Liver (tissue), 8 donors: ENCODE measurements at regions not wholly inside any gene's neighbourhood (a gene's known extent, or its start where the extent isn't known, plus 50 kb on each side); places are given as distances from the start of the nearest gene placed in this dataset.

Experiments used
- DNase-seq: peaks from one replicate; pipeline ENCODE4 v3.0.0-alpha.2; 2017; ENCODE audit warnings: low spot score
- H3K27ac ChIP-seq, 2 donors: one replicate each; pipeline ENCODE4 v1.7.0; 2013; ENCODE audit warnings: inconsistent platforms in 2 of 2, low read length in 2 of 2, control low read depth in 1 of 2, low read depth in 1 of 2, mild to moderate bottlenecking in 1 of 2
- H3K27me3 ChIP-seq, 4 donors: one replicate each; pipeline versions ENCODE4 v1.6.1 to v1.7.0; 2013; ENCODE audit warnings: low read length in 3 of 4, inconsistent platforms in 1 of 4, mild to moderate bottlenecking in 1 of 4, moderate library complexity in 1 of 4; ENCODE audit not compliant: control insufficient read depth in 4 of 4, insufficient read depth in 4 of 4
- H3K36me3 ChIP-seq, 4 donors: one replicate each; pipeline versions ENCODE4 v1.6.1 to v1.7.0; 2013; ENCODE audit warnings: low read length in 3 of 4, mild to moderate bottlenecking in 3 of 4, low read depth in 1 of 4, moderate library complexity in 1 of 4; ENCODE audit not compliant: control insufficient read depth in 4 of 4, insufficient read depth in 3 of 4
- H3K4me1 ChIP-seq, 4 donors: one replicate each; pipeline versions ENCODE4 v1.6.1 to v1.7.0; 2013; ENCODE audit warnings: low read length in 3 of 4, mild to moderate bottlenecking in 3 of 4, moderate library complexity in 1 of 4; ENCODE audit not compliant: control insufficient read depth in 4 of 4, insufficient read depth in 4 of 4
- H3K4me3 ChIP-seq, 3 donors: one replicate each; pipeline versions ENCODE4 v1.6.1 to v1.7.0; 2013; ENCODE audit warnings: low read length in 3 of 3, control low read depth in 1 of 3, low read depth in 1 of 3, mild to moderate bottlenecking in 1 of 3
- H3K9ac ChIP-seq, 2 donors: one replicate each; pipeline ENCODE4 v1.7.0; 2013; ENCODE audit warnings: low read length in 2 of 2, mild to moderate bottlenecking in 2 of 2, moderate library complexity in 2 of 2, control low read depth in 1 of 2, low read depth in 1 of 2
- H3K9me3 ChIP-seq, 4 donors: one replicate each; pipeline versions ENCODE4 v1.6.1 to v1.7.0; 2013; ENCODE audit warnings: low read length in 3 of 4; ENCODE audit not compliant: control insufficient read depth in 4 of 4
- CTCF ChIP-seq: fragments of 150-350 bp; IDR thresholded peaks from 2 replicates; pipeline ENCODE4 v1.5.1; 2017; ENCODE audit warnings: improper control_type of control experiment, low read depth, low read length; ENCODE audit not compliant: missing input control
- EGR1 ChIP-seq, 2 donors: IDR thresholded peaks; 2 replicates each; pipeline ENCODE4 v1.6.1; 2016 to 2018; ENCODE audit warnings: antibody characterized with exemption in 2 of 2, low read depth in 2 of 2
- FOXA1 ChIP-seq: IDR thresholded peaks from 2 replicates; pipeline ENCODE4 v1.6.1; 2016; ENCODE audit warnings: antibody characterized with exemption
- FOXA2 ChIP-seq: IDR thresholded peaks from 2 replicates; pipeline ENCODE4 v1.6.1; 2016; ENCODE audit warnings: antibody characterized with exemption
- GABPA ChIP-seq, 2 donors: IDR thresholded peaks in 1 of 2; conservative IDR thresholded peaks in 1 of 2; 2 replicates each; pipeline ENCODE4 v1.6.1; 2016; ENCODE audit warnings: antibody characterized with exemption in 2 of 2, mild to moderate bottlenecking in 1 of 2, moderate library complexity in 1 of 2
- HNF4A ChIP-seq, 2 donors: conservative IDR thresholded peaks; 2 replicates each; pipeline ENCODE4 v1.6.1; 2016; ENCODE audit warnings: antibody characterized with exemption in 2 of 2, mild to moderate bottlenecking in 2 of 2
- HNF4G ChIP-seq: IDR thresholded peaks from 2 replicates; pipeline ENCODE4 v1.6.1; 2016; ENCODE audit warnings: antibody characterized with exemption
- JUND ChIP-seq, 2 donors: IDR thresholded peaks; 2 replicates each; pipeline ENCODE4 v1.6.1; 2016; ENCODE audit warnings: antibody characterized with exemption in 2 of 2
- MAX ChIP-seq: IDR thresholded peaks from 2 replicates; pipeline ENCODE4 v1.6.1; 2016; ENCODE audit warnings: antibody characterized with exemption
- NR2F2 ChIP-seq: IDR thresholded peaks from 2 replicates; pipeline ENCODE4 v1.6.1; 2016; ENCODE audit warnings: antibody characterized with exemption
- RAD21 ChIP-seq, 2 donors: IDR thresholded peaks; 2 replicates each; pipeline ENCODE4 v1.6.1; 2016; ENCODE audit warnings: antibody characterized with exemption in 2 of 2, mild to moderate bottlenecking in 2 of 2
- RXRA ChIP-seq, 2 donors: IDR thresholded peaks; 2 replicates each; pipeline ENCODE4 v1.6.1; 2017 to 2018; ENCODE audit warnings: antibody characterized with exemption in 2 of 2, mild to moderate bottlenecking in 1 of 2
- SP1 ChIP-seq: IDR thresholded peaks from 2 replicates; pipeline ENCODE4 v1.6.1; 2018; ENCODE audit warnings: antibody characterized with exemption, mild to moderate bottlenecking
- TAF1 ChIP-seq: conservative IDR thresholded peaks from 2 replicates; pipeline ENCODE4 v1.6.1; 2016; ENCODE audit warnings: antibody characterized with exemption, mild to moderate bottlenecking
- YY1 ChIP-seq: IDR thresholded peaks from 2 replicates; pipeline ENCODE4 v1.6.1; 2016; ENCODE audit warnings: antibody characterized with exemption, mild to moderate bottlenecking
- WGBS: extraction: QIAGEN DNeasy Blood & Tissue Kit; methylation state at CpG from one replicate; pipeline ENCODE4 v1.1.7; 2013; 5-methylcytosine and 5-hydroxymethylcytosine counted together
- TF ChIP-seq, protein P1 (sequence below): IDR thresholded peaks from 2 replicates; pipeline ENCODE4 v1.6.1; 2016; ENCODE audit warnings: antibody characterized with exemption
- TF ChIP-seq, protein P2 (sequence below): IDR thresholded peaks from 2 replicates; pipeline ENCODE4 v1.6.1; 2016; ENCODE audit warnings: antibody characterized with exemption, mild to moderate bottlenecking
- TF ChIP-seq, protein P3 (sequence below): IDR thresholded peaks from 2 replicates; pipeline ENCODE4 v1.6.1; 2016; ENCODE audit warnings: antibody characterized with exemption
- donor health status: healthy.
- donor health status: healthy.
- donor health status: healthy.
- donor health status: healthy.
- donor health status: healthy.

- Histone ChIP-seq H3K9me3 (no peaks in the 10 kb centered on the region), H3K4me3 (no peak overlapping the region)
- 84% methylated on average over 9 of the region's 9 CpGs for WGBS
Measured at GRCh38 chr19:28905996-28906395, 307.0 kb downstream of the UQCRFS1 start.

More at GRCh38 chr19:28905996-28906395, 307.0 kb downstream of the UQCRFS1 start:
- H3K4me1 ChIP-seq, result no peaks in the 10 kb centered on the region
- H3K9ac ChIP-seq, result no peak overlapping the region
- H3K27ac ChIP-seq, result no peak overlapping the region
- H3K27me3 ChIP-seq, result no peaks in the 10 kb centered on the region
- DNase-seq, result no peak
- H3K36me3 ChIP-seq, result no peaks in the 10 kb centered on the region
- TF ChIP-seq YY1 (no peak), GABPA (IDR thresholded peaks at IDR 0.05 in 1 of 2, conservative IDR thresholded peaks at IDR 0.05 in 1 of 2) (no peak), RAD21 (IDR thresholded peaks at IDR 0.05) (no peak), NR2F2 (no peak), HNF4A (conservative IDR thresholded peaks at IDR 0.05) (no peak), HNF4G (no peak), JUND (IDR thresholded peaks at IDR 0.05) (no peak), FOXA1 (no peak), TAF1 (no peak), RXRA (IDR thresholded peaks at IDR 0.05) (no peak), CTCF (no peak), EGR1 (IDR thresholded peaks at IDR 0.05; ENCODE audit: low read depth in 2 of 2) (no peak), MAX (no peak), FOXA2 (no peak), SP1 (no peak)
- TF ChIP-seq, protein P1, sequence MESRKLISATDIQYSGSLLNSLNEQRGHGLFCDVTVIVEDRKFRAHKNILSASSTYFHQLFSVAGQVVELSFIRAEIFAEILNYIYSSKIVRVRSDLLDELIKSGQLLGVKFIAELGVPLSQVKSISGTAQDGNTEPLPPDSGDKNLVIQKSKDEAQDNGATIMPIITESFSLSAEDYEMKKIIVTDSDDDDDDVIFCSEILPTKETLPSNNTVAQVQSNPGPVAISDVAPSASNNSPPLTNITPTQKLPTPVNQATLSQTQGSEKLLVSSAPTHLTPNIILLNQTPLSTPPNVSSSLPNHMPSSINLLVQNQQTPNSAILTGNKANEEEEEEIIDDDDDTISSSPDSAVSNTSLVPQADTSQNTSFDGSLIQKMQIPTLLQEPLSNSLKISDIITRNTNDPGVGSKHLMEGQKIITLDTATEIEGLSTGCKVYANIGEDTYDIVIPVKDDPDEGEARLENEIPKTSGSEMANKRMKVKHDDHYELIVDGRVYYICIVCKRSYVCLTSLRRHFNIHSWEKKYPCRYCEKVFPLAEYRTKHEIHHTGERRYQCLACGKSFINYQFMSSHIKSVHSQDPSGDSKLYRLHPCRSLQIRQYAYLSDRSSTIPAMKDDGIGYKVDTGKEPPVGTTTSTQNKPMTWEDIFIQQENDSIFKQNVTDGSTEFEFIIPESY, result no peak
- TF ChIP-seq, protein P2, sequence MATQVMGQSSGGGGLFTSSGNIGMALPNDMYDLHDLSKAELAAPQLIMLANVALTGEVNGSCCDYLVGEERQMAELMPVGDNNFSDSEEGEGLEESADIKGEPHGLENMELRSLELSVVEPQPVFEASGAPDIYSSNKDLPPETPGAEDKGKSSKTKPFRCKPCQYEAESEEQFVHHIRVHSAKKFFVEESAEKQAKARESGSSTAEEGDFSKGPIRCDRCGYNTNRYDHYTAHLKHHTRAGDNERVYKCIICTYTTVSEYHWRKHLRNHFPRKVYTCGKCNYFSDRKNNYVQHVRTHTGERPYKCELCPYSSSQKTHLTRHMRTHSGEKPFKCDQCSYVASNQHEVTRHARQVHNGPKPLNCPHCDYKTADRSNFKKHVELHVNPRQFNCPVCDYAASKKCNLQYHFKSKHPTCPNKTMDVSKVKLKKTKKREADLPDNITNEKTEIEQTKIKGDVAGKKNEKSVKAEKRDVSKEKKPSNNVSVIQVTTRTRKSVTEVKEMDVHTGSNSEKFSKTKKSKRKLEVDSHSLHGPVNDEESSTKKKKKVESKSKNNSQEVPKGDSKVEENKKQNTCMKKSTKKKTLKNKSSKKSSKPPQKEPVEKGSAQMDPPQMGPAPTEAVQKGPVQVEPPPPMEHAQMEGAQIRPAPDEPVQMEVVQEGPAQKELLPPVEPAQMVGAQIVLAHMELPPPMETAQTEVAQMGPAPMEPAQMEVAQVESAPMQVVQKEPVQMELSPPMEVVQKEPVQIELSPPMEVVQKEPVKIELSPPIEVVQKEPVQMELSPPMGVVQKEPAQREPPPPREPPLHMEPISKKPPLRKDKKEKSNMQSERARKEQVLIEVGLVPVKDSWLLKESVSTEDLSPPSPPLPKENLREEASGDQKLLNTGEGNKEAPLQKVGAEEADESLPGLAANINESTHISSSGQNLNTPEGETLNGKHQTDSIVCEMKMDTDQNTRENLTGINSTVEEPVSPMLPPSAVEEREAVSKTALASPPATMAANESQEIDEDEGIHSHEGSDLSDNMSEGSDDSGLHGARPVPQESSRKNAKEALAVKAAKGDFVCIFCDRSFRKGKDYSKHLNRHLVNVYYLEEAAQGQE, result no peak
- TF ChIP-seq, protein P3, sequence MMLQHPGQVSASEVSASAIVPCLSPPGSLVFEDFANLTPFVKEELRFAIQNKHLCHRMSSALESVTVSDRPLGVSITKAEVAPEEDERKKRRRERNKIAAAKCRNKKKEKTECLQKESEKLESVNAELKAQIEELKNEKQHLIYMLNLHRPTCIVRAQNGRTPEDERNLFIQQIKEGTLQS, result no peak
